NCI-H748 (cell line): ENCODE measurements at regions not wholly inside any gene's neighbourhood (a gene's known extent, or its start where the extent isn't known, plus 50 kb on each side); places are given as distances from the start of the nearest gene placed in this dataset.

Experiments used
- DNase-seq: peaks from one replicate; lab custom pipeline; 2025; ENCODE audit not compliant: unreplicated experiment; lab: John Stamatoyannopoulos, UW

DNA sequence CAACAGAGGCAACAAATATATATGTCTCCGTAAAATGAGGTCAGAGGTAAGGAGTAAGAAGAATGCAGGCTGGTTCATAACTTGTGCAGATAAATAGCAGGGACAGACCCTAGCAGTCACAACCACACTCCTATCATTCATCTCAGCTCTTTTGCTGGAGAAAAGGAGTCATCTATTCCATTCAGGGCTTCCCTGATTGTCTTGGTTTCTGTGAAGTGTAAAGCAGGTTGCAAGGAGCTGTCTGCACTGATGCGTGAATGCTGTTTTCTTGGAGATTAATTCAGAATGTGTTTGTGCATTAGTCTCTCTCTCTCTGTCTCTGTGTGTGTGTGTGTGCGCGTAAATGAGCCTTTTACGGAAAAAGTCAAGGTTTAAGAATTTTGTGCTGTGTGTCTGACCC is 643.3 kb upstream of the SORCS1 start:
- DNase-seq, result no peak

- DNase-seq, result no peak
Measured at GRCh38 chr10:107806026-107806425, 641.5 kb upstream of the SORCS1 start.

DNA sequence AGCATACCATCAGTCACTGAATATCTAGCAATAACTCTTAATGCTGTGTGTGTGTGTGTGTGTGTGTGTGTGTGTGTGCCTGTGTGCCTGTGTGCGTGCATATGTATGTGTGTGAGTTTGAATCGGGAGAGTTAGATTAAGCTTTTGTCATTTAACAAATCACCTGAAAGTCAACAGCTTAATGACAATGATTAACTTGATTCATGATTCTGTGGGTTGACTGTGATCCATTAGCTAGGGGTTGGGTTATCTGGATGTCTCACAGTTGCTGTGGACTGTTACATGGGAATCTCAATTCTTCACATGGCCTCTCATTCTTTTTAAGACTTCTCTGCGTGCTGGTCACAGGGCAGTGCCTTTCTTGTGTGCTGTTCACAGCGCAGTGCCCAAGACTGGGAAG is 639.0 kb upstream of the SORCS1 start:
- no peak for DNase-seq

DNA sequence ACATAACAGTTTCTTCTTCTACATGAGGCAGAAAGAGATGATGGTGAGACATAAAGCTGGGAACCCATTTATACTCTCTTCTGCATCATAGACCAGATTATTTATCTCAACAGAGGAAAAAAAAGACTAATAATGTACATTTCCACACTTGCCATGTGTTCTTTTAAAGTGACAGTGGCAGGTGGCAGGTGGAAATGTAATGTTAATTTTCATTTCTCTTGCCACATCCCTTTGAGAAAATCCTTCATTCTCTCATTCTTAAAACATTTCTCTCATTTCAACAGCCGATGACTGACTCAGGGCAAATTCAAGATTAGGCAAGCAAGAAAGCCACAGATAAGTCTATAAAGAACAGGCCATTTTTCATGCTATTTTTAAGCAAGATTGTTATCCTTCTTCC is 635.6 kb upstream of the SORCS1 start:
- no peak for DNase-seq

DNA sequence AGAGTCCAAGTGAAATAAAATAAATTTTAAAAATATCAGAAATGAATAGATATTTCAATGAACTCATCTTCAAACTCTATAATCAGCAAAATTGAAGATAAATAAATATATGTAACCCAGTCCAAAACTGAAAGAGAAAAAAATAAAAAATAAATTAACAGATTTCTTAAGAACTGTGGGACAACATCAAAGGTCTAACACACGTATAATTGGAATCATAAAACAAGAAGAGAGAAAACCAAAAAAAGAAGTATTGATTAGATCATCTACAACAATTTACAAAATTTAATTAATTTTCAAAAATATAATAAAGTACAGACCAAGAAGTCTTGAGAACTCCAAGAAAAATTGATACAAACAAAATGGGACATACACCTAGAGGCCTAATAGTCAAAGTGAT is 625.8 kb upstream of the SORCS1 start:
- DNase-seq, result no peak

DNA sequence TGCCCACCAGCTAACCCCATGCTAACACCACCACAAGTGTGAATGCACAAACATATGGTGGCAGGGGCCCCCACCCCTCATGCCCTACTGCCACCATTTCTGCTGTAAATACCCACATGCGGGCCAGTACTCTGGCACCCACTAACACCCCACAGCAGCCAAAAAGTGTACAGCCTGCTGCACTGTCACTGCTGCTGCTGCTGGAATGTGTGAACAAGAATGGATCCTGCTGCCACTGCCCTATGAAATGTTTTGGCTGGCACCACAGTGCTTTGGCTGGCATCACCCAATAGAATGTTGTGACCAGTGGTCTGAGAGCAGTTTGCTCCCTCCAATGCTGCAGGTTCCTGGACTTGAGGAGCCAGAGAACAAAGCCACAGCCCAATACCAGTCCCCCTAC is 606.6 kb upstream of the SORCS1 start:
- DNase-seq, result no peak

DNA sequence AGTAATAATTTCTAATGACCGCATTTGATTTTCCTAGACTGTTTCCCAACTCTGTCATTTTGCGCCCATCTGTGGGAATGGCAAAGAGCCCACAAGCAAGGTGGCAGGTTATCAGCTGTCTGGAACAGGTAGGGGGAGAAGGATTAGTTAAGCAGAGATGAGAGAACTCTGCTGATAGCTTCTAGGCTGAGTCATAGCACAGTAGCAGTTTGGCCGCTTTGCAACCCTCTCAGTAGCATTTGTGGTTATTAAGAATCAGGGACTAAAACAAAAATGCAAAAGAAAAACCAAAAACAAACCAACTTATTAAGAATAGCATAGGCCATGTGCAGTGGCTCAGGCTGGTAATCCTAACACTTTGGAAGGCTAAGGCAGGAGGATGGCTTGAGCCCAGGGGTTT is 602.7 kb upstream of the SORCS1 start:
- DNase-seq, result no peak

- no peak for DNase-seq
Measured at GRCh38 chr10:107754814-107755213, 590.3 kb upstream of the SORCS1 start.

GRCh38 chr10:107749235-107749634 is 584.7 kb upstream of the SORCS1 start:
- DNase-seq, result no peak

DNA sequence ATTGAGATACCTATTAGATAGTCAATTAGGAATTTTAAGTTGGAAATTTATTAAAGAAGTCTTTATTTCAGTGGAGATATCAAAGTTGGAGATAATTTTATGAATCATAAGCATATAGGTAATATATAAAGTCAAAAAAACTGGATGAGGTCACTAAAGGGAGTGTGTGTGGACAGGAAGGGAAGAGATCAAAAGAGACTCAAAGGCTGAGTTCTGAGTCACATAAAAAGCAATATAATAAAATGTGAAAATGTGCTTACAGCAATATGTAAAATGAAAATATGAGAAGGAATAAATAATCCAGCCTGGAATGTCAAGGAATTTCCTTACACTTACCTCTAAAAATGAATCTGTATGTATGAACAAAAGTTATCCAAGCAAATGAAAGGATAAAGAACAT is 583.3 kb upstream of the SORCS1 start:
- no peak for DNase-seq

- no peak for DNase-seq
Measured at GRCh38 chr10:107741971-107742370, 577.5 kb upstream of the SORCS1 start.

DNA sequence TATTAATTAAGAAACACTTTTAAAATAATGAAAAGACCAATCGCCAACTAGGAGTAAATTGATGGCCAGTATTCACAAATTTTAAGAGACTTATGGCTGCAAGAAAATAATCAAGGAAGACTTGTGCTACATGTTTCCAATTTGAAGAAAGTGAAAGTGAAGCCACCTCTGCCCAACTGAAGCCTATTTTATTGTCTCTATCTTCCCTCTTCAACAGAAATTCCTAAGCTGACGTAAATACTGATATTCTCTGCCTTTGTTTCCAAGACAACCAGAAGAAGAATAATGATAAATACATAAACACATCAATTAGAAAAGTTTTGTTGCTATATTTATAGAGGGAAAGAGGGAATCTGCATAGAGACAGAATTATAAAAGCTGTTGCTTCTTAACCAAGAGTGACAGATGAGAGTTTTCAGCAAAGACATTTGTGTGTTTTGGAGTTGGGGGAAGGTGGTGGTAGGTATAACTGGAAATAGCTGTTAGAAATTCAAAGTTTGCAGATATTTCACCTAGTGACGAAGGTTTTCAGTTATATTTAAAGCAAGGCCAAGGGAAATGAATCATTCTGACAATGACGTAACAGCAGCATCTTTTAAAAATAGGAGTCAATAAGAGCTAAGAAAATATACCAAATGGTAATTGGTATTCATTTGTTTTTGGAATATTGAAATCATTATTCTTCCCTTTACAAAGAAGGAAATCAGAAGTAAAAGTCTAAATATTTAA is 576.6 kb upstream of the SORCS1 start:
- DNase-seq, result no peak

- DNase-seq, result no peak
Measured at GRCh38 chr10:107739951-107740350, 575.4 kb upstream of the SORCS1 start.

GRCh38 chr10:107733328-107734130 is 569.0 kb upstream of the SORCS1 start:
- no peak for DNase-seq

- no peak for DNase-seq
Measured at GRCh38 chr10:107732045-107732444, 567.5 kb upstream of the SORCS1 start.

DNA sequence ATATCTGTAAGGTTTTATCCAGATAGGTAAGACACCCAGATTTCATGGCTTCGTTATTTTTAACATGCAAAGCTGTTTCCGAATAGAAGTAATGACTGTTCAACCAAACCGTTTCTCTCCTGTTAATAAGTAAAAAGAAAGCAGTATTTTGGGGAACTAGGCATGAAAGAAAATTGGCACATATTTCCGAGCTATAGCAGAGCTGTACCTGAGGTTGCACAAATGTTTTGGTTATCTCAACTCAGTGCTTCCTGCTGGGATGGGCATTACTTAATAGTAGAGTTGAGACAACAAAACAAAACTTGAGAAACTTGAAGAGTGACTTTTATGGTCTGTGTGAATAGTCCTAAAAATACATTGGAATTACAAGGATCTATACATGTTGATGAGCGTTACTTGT is 564.3 kb upstream of the SORCS1 start:
- no peak for DNase-seq

DNA sequence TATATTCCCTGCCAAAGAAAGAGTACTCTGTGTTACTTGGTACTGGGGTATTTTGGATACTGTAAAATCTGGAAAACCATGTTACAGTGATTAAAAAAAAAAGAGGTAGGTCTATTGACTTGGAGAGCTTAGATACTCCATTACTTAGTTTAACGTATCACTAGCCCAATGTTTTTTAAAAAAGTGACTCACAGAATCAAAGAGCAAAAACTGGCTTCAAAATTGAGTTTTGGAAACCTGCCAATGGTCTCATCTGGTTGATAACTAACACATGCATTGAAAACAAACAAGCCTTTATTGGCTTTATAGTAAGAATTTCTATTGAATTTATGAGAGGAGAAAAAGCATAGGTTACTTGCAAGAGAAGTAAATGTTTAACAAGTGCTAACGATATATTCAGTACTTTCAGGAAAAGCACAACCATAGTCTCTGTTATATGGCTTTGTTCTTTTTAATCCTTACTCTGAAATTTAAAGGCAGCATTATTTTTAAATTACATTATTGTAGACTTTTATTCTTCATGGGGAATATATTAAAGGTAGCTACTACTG is 563.3 kb upstream of the SORCS1 start:
- peak; percentile 50 for DNase-seq

DNA sequence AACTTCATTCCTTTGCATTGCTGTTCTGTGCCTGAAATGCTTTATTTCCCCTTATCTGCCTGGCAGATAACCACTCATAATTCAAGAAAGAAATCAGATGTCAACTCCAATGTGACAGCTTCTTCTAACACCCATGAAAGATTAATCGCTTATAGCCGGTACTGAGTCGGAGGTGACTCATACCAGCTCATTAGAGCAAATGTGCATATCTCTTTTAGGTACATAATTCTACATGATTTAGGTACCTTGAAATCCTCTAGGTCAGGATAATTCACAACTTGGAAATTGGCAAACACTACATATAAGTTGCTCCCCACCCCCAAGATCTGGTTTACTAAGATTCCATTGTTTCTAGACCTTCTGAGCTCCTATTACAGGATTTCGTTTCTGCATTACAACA is 554.4 kb upstream of the SORCS1 start:
- no peak for DNase-seq

GRCh38 chr10:107717046-107717445 is 552.5 kb upstream of the SORCS1 start:
- no peak for DNase-seq

DNA sequence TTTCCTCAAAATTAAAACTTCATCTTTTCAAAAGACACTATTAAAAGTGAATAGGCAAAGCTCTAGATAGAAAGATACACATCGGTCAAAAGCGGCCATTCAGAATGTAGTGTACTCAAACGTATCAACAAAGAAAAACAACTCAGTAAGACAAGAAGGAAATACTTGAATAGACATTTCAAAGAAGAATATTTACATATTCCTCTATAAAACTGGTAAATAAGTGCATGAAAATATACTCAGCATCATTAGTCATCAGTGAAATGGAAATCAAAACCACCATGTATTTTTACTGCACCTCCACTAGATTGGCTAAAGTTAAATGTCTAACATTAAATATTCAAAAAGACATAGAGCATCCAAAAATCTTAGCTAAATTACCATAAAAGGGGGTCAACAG is 551.1 kb upstream of the SORCS1 start:
- DNase-seq, result no peak

GRCh38 chr10:107708981-107709380 is 544.5 kb upstream of the SORCS1 start:
- DNase-seq, result no peak

DNA sequence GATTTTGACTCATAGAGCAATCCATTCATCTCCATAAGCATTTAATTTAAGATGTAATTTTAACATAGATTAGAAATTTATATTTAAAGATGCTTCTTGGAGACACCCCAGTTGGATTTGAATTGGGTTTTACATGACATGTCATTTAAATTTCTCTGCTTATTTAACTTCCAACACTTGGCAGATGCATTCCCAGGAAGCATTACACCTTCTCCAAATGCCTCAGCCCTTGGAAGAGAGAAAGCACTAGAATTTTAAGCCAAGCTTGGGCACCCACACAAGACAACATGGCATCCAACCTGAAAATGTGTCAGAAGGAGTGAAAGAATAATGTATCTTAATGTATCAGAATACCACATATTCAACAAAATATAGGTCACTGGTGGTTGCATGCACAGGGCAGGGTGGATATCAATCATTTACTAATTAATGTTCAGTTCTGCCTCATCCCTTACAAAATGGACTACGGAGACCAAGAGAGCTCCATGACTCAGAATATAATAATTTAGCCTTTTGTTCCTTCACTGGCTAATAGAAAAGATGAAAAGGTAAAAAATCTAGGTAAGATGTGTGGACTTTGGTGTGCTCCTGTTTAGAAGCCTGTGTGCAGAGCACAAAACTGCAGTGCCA is 541.7 kb upstream of the SORCS1 start:
- no peak for DNase-seq
